GM23338 (cell line): ENCODE measurements at regions not wholly inside any gene's neighbourhood (a gene's known extent, or its start where the extent isn't known, plus 50 kb on each side); places are given as distances from the start of the nearest gene placed in this dataset.
"Not testable (repeated sequence)": the region's sequence is repeated elsewhere in the genome, so short reads cannot be mapped to it uniquely, and the experiment has no call there.

Experiments used
- ATAC-seq: fragments of 200-7000 bp; cut with Tn5 transposase; 3 replicates; pipeline ENCODE4 v1.9.1; 2020
- DNase-seq: peaks from one replicate; pipeline ENCODE4 v3.0.0-alpha.2; 2015; ENCODE audit warnings: low spot score
- H2AFZ ChIP-seq: fragments of 200-600 bp; sonication (generic); 2 replicates; pipeline ENCODE4 v1.8.0; 2016; ENCODE audit warnings: antibody characterized with exemption, mild to moderate bottlenecking, moderate library complexity
- H3F3A ChIP-seq: fragments of 200-600 bp; sonication (generic); replicated peaks from 2 replicates; pipeline ENCODE4 v1.8.0; 2017; ENCODE audit warnings: antibody characterized with exemption, mixed run types, low read depth
- H3K27ac ChIP-seq: fragments of 200-600 bp; sonication (generic); 2 replicates; pipeline ENCODE4 v1.6.1; 2016; ENCODE audit warnings: low read depth
- H3K27me3 ChIP-seq: fragments of 200-600 bp; sonication (generic); 2 replicates; pipeline ENCODE4 v1.8.0; 2016; ENCODE audit warnings: mild to moderate bottlenecking, mixed run types, moderate library complexity; ENCODE audit not compliant: insufficient read depth
- H3K36me3 ChIP-seq: fragments of 200-600 bp; sonication (generic); 2 replicates; pipeline ENCODE4 v1.8.0; 2016; ENCODE audit warnings: mild to moderate bottlenecking; ENCODE audit not compliant: insufficient read depth
- H3K4me1 ChIP-seq: fragments of 200-600 bp; sonication (generic); 2 replicates; pipeline ENCODE4 v1.8.0; 2016; ENCODE audit warnings: mild to moderate bottlenecking, moderate library complexity; ENCODE audit not compliant: insufficient read depth
- H3K4me2 ChIP-seq: fragments of 200-600 bp; sonication (generic); 2 replicates; pipeline ENCODE4 v1.7.1; 2017; ENCODE audit warnings: mixed run types
- H3K4me3 ChIP-seq: fragments of 200-600 bp; sonication (generic); 2 replicates; pipeline ENCODE4 v1.6.1; 2016; ENCODE audit warnings: mixed run types
- H3K79me2 ChIP-seq: fragments of 200-600 bp; sonication (generic); replicated peaks from 2 replicates; pipeline ENCODE4 v1.8.0; 2017; ENCODE audit warnings: mild to moderate bottlenecking; ENCODE audit not compliant: insufficient read depth
- H3K9me2 ChIP-seq: fragments of 200-600 bp; sonication (generic); 2 replicates; pipeline ENCODE4 v1.8.0; 2017; ENCODE audit not compliant: insufficient read depth
- H4K20me1 ChIP-seq: fragments of 200-600 bp; sonication (generic); replicated peaks from 2 replicates; pipeline ENCODE4 v1.8.0; 2017; ENCODE audit warnings: mild to moderate bottlenecking; ENCODE audit not compliant: insufficient read depth
- H3K27ac Mint-ChIP-seq: 2 replicates; pipeline ENCODE4 v1.8.0; 2020; ENCODE audit warnings: inconsistent platforms, mild to moderate bottlenecking, moderate library complexity, mixed read lengths
- H3K27me3 Mint-ChIP-seq: 3 replicates; pipeline ENCODE4 v1.8.0; 2022; ENCODE audit warnings: low read depth, mild to moderate bottlenecking, moderate library complexity, mixed read lengths, inconsistent platforms; ENCODE audit not compliant: insufficient read depth, poor library complexity
- H3K36me3 Mint-ChIP-seq: 3 replicates; pipeline ENCODE4 v1.8.0; 2021; ENCODE audit warnings: low read depth, mild to moderate bottlenecking, inconsistent platforms, moderate library complexity, mixed read lengths
- H3K4me1 Mint-ChIP-seq: 3 replicates; pipeline ENCODE4 v1.8.0; 2020; ENCODE audit warnings: mild to moderate bottlenecking, inconsistent platforms, mixed read lengths
- H3K4me3 Mint-ChIP-seq: 3 replicates; pipeline ENCODE4 v1.8.0; 2021; ENCODE audit warnings: moderate library complexity, mild to moderate bottlenecking, inconsistent platforms, mixed read lengths
- H3K9me3 Mint-ChIP-seq: 3 replicates; pipeline ENCODE4 v1.8.0; 2020; ENCODE audit warnings: moderate library complexity, mild to moderate bottlenecking, inconsistent platforms, mixed read lengths
- CREB1 ChIP-seq: fragments of 250-450 bp; sonication (Bioruptor Pico); IDR thresholded peaks from 2 replicates; pipeline ENCODE4 v1.5.0; 2020; ENCODE audit warnings: low read depth, mild to moderate bottlenecking, moderate library complexity
- CTCF ChIP-seq, 2 experiments: fragments of 200-600 bp in 1 of 2; sonication (generic) in 1 of 2; conservative IDR thresholded peaks; 2 replicates each; pipeline versions ENCODE4 v1.5.1 to v1.6.1; 2016 to 2017; ENCODE audit warnings: antibody characterized with exemption in 2 of 2, low read depth in 2 of 2, mild to moderate bottlenecking in 2 of 2, moderate library complexity in 1 of 2
- ETS1 ChIP-seq: IDR thresholded peaks from 2 replicates; pipeline ENCODE4 v1.6.1; 2016; ENCODE audit warnings: antibody characterized with exemption
- EZH2phosphoT487 ChIP-seq: fragments of 200-600 bp; sonication (generic); IDR thresholded peaks from one replicate; pipeline ENCODE4 v1.8.1; 2018; ENCODE audit warnings: antibody characterized with exemption; ENCODE audit not compliant: unreplicated experiment
- NANOG ChIP-seq: IDR thresholded peaks from 2 replicates; pipeline ENCODE4 v1.6.1; 2016; ENCODE audit warnings: antibody characterized with exemption, borderline replicate concordance
- POLR2AphosphoS5 ChIP-seq: IDR thresholded peaks from 2 replicates; pipeline ENCODE4 v1.6.1; 2016; ENCODE audit warnings: antibody characterized with exemption, low read depth
- REST ChIP-seq: IDR thresholded peaks from one replicate; pipeline ENCODE4 v1.6.1; 2018; ENCODE audit warnings: antibody characterized with exemption; ENCODE audit not compliant: unreplicated experiment
- ZNF114 ChIP-seq: fragments of 250-450 bp; sonication (Bioruptor Pico); IDR thresholded peaks from 2 replicates; pipeline ENCODE4 v1.5.0; 2020; ENCODE audit warnings: mild to moderate bottlenecking, moderate library complexity
- ZNF331 ChIP-seq: fragments of 250-450 bp; sonication (Bioruptor Pico); IDR thresholded peaks from 2 replicates; pipeline ENCODE4 v1.5.0; 2020; ENCODE audit warnings: low read depth, mild to moderate bottlenecking, moderate library complexity

DNA sequence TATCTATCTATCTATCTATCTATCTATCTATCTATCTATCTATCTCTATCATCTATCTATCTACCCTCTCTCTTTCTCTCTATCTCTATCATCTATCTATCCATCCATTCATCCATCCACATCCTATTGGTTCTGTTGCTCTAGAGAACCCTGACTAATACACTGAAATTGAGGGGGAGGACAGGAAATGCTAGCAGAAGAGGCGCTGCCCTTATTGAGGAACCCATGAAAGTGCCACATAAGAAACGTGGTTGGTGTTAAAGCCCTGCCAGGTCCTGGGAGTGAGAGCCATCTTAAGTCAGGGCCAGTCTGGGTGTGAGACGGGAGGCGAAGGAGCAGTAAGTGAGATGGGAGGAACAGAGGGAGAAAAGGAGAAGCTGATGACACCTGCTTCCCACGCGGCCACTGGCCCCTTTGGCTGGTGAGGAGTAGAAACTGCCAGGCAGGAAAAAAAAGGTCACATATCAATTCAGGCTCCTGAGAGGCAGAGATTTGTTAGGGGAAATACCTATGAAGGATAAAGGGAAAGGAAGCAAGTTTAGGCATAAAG, 87.9 kb upstream of the PLET1 start (continued):
- no peak for TF ChIP-seq POLR2AphosphoS5

- not testable (repeated sequence) for H3K4me1 Mint-ChIP-seq, H3K9me2 ChIP-seq, ATAC-seq, H3K9me3 Mint-ChIP-seq, H3K36me3 ChIP-seq, H3K27ac ChIP-seq, H2AFZ ChIP-seq, DNase-seq, H3K79me2 ChIP-seq, H3K4me2 ChIP-seq, H3K27me3 Mint-ChIP-seq, H3F3A ChIP-seq, H3K4me3 Mint-ChIP-seq, H3K4me3 ChIP-seq, H3K4me1 ChIP-seq, H3K27me3 ChIP-seq, H4K20me1 ChIP-seq, H3K36me3 Mint-ChIP-seq, H3K27ac Mint-ChIP-seq
Observed at GRCh38 chr11:112351423-112351822, 90.8 kb upstream of the PLET1 start.

DNA sequence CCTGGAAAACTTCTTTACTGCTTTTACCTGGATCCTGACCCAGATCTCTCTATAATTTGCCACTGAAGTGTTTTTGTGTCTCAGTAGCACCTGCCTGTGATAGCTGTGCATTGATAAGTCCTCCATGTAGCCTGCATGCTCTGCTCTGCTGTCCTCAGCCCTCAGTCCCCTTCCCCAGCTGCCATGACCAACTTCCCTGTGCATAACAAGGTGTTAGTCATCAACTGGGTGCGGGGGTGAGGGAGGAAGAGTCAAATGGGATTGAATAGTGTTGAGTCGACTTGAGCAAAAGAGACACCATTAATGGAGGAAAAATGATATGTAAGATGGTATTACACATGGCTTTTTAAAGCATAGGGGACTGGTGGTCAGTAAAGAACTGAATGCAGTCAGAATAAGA, 92.2 kb upstream of the PLET1 start:
- no peaks in the 10 kb centered on the region for H3K9me2 ChIP-seq
- H4K20me1 ChIP-seq, result no peaks in the 10 kb centered on the region
- H3K4me1 ChIP-seq, result no peaks in the 10 kb centered on the region
- H3K27ac ChIP-seq, result no peak overlapping the region
- Mint-ChIP-seq H3K27ac (no peak overlapping the region), H3K27me3 (no peaks in the 10 kb centered on the region), H3K4me3 (no peak overlapping the region), H3K9me3 (no peaks in the 10 kb centered on the region), H3K36me3 (no peaks in the 10 kb centered on the region), H3K4me1 (peaks cover 3% of the 10 kb centered on the region; the same call in 1 of the 3 replicates)
- DNase-seq, result no peak
- H3F3A ChIP-seq, result no peaks in the 10 kb centered on the region
- no peak overlapping the region for H2AFZ ChIP-seq
- no peaks in the 10 kb centered on the region for H3K27me3 ChIP-seq
- no peaks in the 10 kb centered on the region for H3K79me2 ChIP-seq
- H3K4me2 ChIP-seq, result no peak overlapping the region
- no peak overlapping the region for H3K4me3 ChIP-seq
- H3K36me3 ChIP-seq, result no peaks in the 10 kb centered on the region
- no peak for ATAC-seq
- TF ChIP-seq EZH2phosphoT487, result no peak
- no peak for TF ChIP-seq ZNF114 (CRISPR knock-in tag)
- TF ChIP-seq ZNF331 (CRISPR knock-in tag), result no peak
- TF ChIP-seq CTCF (conservative IDR thresholded peaks at IDR 0.05; ENCODE audit: low read depth in 2 of 2), result no peak
- TF ChIP-seq ETS1, result no peak
- TF ChIP-seq NANOG, result no peak
- TF ChIP-seq REST, result no peak
- TF ChIP-seq CREB1, result no peak
